Thymus (tissue), 11 donors: ENCODE measurements at regions not wholly inside any gene's neighbourhood (a gene's known extent, or its start where the extent isn't known, plus 50 kb on each side); places are given as distances from the start of the nearest gene placed in this dataset.

ENCODE experiments used
- DNase-seq, 9 donors: peaks; one replicate each; pipeline ENCODE4 v3.0.0-alpha.2; 2013; ENCODE audit warnings: low spot score in 9 of 9, low read depth in 6 of 9, missing footprints in 1 of 9
- H3K27ac ChIP-seq, 2 donors: one replicate each; pipeline ENCODE4 v1.5.1; 2013; ENCODE audit warnings: control low read depth in 1 of 2, low read depth in 1 of 2, low read length in 1 of 2, mild to moderate bottlenecking in 1 of 2, moderate library complexity in 1 of 2
- H3K27me3 ChIP-seq, 2 donors: one replicate each; pipeline ENCODE4 v1.5.1; 2013; ENCODE audit warnings: low read length in 1 of 2; ENCODE audit not compliant: control insufficient read depth in 2 of 2, insufficient read depth in 1 of 2
- H3K36me3 ChIP-seq, 2 donors: one replicate each; pipeline ENCODE4 v1.5.1; 2013; ENCODE audit warnings: low read length in 1 of 2, mild to moderate bottlenecking in 1 of 2, moderate library complexity in 1 of 2; ENCODE audit not compliant: control insufficient read depth in 2 of 2, insufficient read depth in 2 of 2
- H3K4me1 ChIP-seq, 2 donors: one replicate each; pipeline ENCODE4 v1.5.1; 2013; ENCODE audit warnings: low read length in 2 of 2; ENCODE audit not compliant: control insufficient read depth in 2 of 2, insufficient read depth in 2 of 2
- H3K4me3 ChIP-seq, 2 donors: one replicate each; pipeline ENCODE4 v1.5.1; 2013; ENCODE audit warnings: low read length in 2 of 2, control low read depth in 1 of 2, mild to moderate bottlenecking in 1 of 2
- H3K9me3 ChIP-seq, 2 donors: one replicate each; pipeline ENCODE4 v1.5.1; 2013; ENCODE audit warnings: low read length in 1 of 2, mild to moderate bottlenecking in 1 of 2; ENCODE audit not compliant: control insufficient read depth in 2 of 2, insufficient read depth in 1 of 2
- WGBS: extraction: QIAGEN DNeasy Blood & Tissue Kit; methylation state at CpG from one replicate; pipeline ENCODE4 v1.1.7; 2013; 5-methylcytosine and 5-hydroxymethylcytosine counted together
- donor health status: healthy.

DNA sequence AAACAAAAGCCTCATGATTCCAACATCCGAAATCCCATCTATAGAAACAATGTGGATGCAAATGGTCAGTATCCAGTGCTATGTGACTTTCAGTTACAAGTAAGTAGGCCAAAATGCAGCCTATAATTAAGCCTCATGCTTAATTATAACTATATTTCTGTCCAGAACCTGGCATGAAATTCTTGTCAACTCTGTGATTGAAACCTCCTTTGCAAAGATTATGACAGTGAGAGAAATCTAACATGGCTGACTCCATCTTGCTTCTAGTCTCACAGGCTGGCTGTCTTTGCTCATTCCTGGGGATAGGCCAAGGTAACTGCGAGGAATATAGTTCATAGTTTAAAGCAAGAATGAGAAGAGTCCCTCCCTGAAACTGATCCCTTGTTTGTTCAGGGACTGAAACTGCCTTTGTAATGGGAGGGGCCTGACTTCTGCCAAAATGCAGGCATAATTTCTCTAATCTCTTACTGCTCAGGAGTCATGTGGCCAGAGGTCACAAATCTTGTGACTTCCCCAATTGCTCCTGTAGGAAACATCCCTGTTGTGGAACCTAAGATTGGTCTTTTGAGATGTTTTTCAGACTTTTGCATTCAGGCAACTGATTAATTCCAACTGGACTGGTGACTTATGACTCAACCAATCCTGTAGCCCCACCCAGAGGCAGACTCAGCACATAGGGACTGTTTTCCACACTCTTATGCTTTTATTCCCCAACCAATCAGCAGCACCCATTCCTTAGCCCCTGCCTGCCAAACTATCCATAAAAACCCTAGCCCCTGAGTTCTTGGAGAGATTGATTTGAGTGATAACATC lies 84.5 kb upstream of the TLK1 start:
- no peak overlapping the region for H3K4me3 ChIP-seq
- H3K27me3 ChIP-seq: no peaks in the 10 kb centered on the region
- peaks cover 0 to 13% of the 10 kb centered on the region in 2 donors for H3K4me1 ChIP-seq
- no peak for DNase-seq
- no peak overlapping the region for H3K27ac ChIP-seq
- peaks cover 0 to 7% of the 10 kb centered on the region in 2 donors for H3K9me3 ChIP-seq
- WGBS: over 99% methylated on average over 2 of the region's 2 CpGs
- H3K36me3 ChIP-seq: no peaks in the 10 kb centered on the region

DNA sequence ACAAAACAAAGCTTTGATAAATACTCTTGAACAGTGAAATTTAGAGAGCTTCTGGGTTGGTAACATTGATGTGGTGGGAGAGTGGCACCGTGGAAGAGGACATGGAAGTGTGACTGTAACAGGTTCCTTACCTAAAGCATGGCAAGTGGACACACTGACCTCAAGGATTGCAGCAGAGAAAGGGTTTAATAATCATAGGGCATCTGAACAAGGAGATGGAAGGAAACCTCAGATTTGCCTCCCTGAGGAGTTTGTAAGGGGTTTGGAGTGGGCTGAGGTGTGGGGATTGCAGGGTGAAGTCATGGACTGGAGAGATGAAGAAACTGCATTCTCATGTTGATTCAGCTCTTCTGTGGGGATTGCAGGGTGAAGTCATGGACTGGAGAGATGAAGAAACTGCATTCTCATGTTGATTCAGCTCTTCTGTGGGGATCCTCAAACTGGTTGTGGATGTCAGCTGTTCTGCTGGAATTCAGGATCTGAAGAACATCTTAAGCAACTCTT lies 83.8 kb upstream of the TLK1 start:
- no peaks in the 10 kb centered on the region for H3K36me3 ChIP-seq
- H3K9me3 ChIP-seq: peaks cover 0 to 7% of the 10 kb centered on the region in 2 donors
- H3K4me3 ChIP-seq: no peak overlapping the region
- no peak for DNase-seq
- H3K4me1 ChIP-seq: peaks cover 0 to 13% of the 10 kb centered on the region in 2 donors
- H3K27me3 ChIP-seq: no peaks in the 10 kb centered on the region
- no peak overlapping the region for H3K27ac ChIP-seq
- 89% methylated on average over 1 of the region's 1 CpG for WGBS

GRCh38 chr2:171241771-171242170 lies 81.1 kb upstream of the TLK1 start:
- Histone ChIP-seq H3K27ac (no peak overlapping the region), H3K4me3 (no peak overlapping the region), H3K4me1 (no peaks in the 10 kb centered on the region), H3K27me3 (no peaks in the 10 kb centered on the region), H3K36me3 (no peaks in the 10 kb centered on the region), H3K9me3 (peaks cover 0 to 7% of the 10 kb centered on the region in 2 donors)
- 93% methylated on average over 1 of the region's 1 CpG for WGBS
- DNase-seq: no peak

- no peaks in the 10 kb centered on the region for H3K27me3 ChIP-seq
- H3K27ac ChIP-seq: no peak overlapping the region
- no peaks in the 10 kb centered on the region for H3K4me1 ChIP-seq
- DNase-seq: no peak
- 71% methylated on average over 4 of the region's 4 CpGs for WGBS
- no peaks in the 10 kb centered on the region for H3K9me3 ChIP-seq
- no peaks in the 10 kb centered on the region for H3K36me3 ChIP-seq
- no peak overlapping the region for H3K4me3 ChIP-seq
Measured at GRCh38 chr2:171238946-171239345, 78.3 kb upstream of the TLK1 start.

GRCh38 chr2:171237751-171238505 lies 77.2 kb upstream of the TLK1 start:
- H3K9me3 ChIP-seq: no peaks in the 10 kb centered on the region
- H3K27me3 ChIP-seq: no peaks in the 10 kb centered on the region
- H3K4me1 ChIP-seq: no peaks in the 10 kb centered on the region
- no peak for DNase-seq
- no peak overlapping the region for H3K27ac ChIP-seq
- no peaks in the 10 kb centered on the region for H3K36me3 ChIP-seq
- no peak overlapping the region for H3K4me3 ChIP-seq
- 56% methylated on average over 5 of the region's 5 CpGs for WGBS

GRCh38 chr2:171235262-171235881 lies 74.7 kb upstream of the TLK1 start:
- H3K9me3 ChIP-seq: no peaks in the 10 kb centered on the region
- no peaks in the 10 kb centered on the region for H3K27me3 ChIP-seq
- no peaks in the 10 kb centered on the region for H3K36me3 ChIP-seq
- H3K4me3 ChIP-seq: no peak overlapping the region
- DNase-seq: no peak
- H3K27ac ChIP-seq: no peak overlapping the region
- H3K4me1 ChIP-seq: no peaks in the 10 kb centered on the region
- 96% methylated on average over 8 of the region's 8 CpGs for WGBS

GRCh38 chr2:171230176-171230575 lies 69.5 kb upstream of the TLK1 start:
- H3K4me3 ChIP-seq: no peak overlapping the region
- H3K36me3 ChIP-seq: no peaks in the 10 kb centered on the region
- WGBS: 94% methylated on average over 3 of the region's 3 CpGs
- no peaks in the 10 kb centered on the region for H3K9me3 ChIP-seq
- no peak overlapping the region for H3K27ac ChIP-seq
- no peaks in the 10 kb centered on the region for H3K4me1 ChIP-seq
- no peak for DNase-seq
- no peaks in the 10 kb centered on the region for H3K27me3 ChIP-seq

DNA sequence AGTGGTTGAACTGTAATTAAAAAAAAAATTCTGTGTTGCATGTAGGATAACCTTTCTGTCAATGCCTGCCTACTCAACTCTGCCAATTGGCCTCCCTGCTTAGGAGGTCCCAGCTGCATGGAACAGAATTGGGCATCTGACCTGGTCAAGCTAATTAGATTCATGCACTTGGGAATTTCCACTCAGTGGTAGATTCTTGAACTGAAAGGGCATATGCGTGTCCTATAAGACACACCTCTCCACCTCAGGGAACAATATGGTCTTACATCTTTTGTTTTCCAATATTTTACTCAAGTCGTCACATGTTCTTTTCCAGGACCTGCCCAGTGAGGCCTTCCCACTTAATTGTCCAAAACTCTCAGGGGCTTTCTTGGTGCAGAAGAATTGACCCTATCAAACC lies 68.1 kb upstream of the TLK1 start:
- Histone ChIP-seq H3K27me3 (no peaks in the 10 kb centered on the region), H3K27ac (no peak overlapping the region)
- 100% methylated on average over 2 of the region's 2 CpGs for WGBS

More for the DNA sequence above, 68.1 kb upstream of the TLK1 start:
- H3K4me3 ChIP-seq: no peak overlapping the region
- no peaks in the 10 kb centered on the region for H3K9me3 ChIP-seq
- no peaks in the 10 kb centered on the region for H3K4me1 ChIP-seq
- no peaks in the 10 kb centered on the region for H3K36me3 ChIP-seq
- DNase-seq: no peak
